Esophagus muscularis mucosa (tissue), 4 donors: ENCODE measurements at regions not wholly inside any gene's neighbourhood (a gene's known extent, or its start where the extent isn't known, plus 50 kb on each side); places are given as distances from the start of the nearest gene placed in this dataset.

Experiments
- DNase-seq: peaks from one replicate; pipeline ENCODE4 v3.0.0-alpha.2; 2017; ENCODE audit errors: extremely low spot score
- H3K27ac ChIP-seq, 4 donors: fragments of 200-600 bp; sonication (generic); replicated peaks in 1 of 4; 1 replicate in 3 of 4; 2 replicates in 1 of 4; pipeline ENCODE4 v1.5.1; 2016 to 2019; ENCODE audit warnings: mild to moderate bottlenecking in 1 of 4
- H3K27me3 ChIP-seq, 4 donors: fragments of 200-600 bp; sonication (generic); one replicate each; pipeline versions ENCODE4 v1.5.1 to v1.6.0; 2016 to 2019
- H3K36me3 ChIP-seq, 4 donors: fragments of 200-600 bp; sonication (generic); one replicate each; pipeline ENCODE4 v1.5.1; 2016 to 2019
- H3K4me1 ChIP-seq, 4 donors: fragments of 200-600 bp; sonication (generic); one replicate each; pipeline ENCODE4 v1.5.1; 2016 to 2019
- H3K4me3 ChIP-seq, 4 donors: fragments of 200-600 bp; sonication (generic); 1 replicate in 2 of 4; 2 replicates in 2 of 4; pipeline ENCODE4 v1.5.1; 2016 to 2019; ENCODE audit warnings: mild to moderate bottlenecking in 4 of 4, moderate library complexity in 1 of 4
- H3K9me3 ChIP-seq, 4 donors: fragments of 200-600 bp; sonication (generic); 1 replicate in 3 of 4; 2 replicates in 1 of 4; pipeline ENCODE4 v1.5.1; 2016 to 2019
- CTCF ChIP-seq, 3 experiments: fragments of 200-600 bp in 2 of 3; fragments of 450-650 bp in 1 of 3; sonication (generic) in 2 of 3; IDR thresholded peaks; one replicate each; pipeline ENCODE4 v1.5.1; 2017 to 2019; ENCODE audit warnings: antibody characterized with exemption in 3 of 3, mild to moderate bottlenecking in 2 of 3, moderate library complexity in 1 of 3
- EP300 ChIP-seq: sonication (generic); formaldehyde crosslinking; IDR thresholded peaks from one replicate; pipeline ENCODE4 v1.6.1; 2017; ENCODE audit warnings: antibody characterized with exemption
- POLR2A ChIP-seq: fragments of 450-650 bp; IDR thresholded peaks from one replicate; pipeline ENCODE4 v1.6.1; 2017; ENCODE audit warnings: antibody characterized with exemption, moderate library complexity, mild to moderate bottlenecking, low read depth
- POLR2AphosphoS5 ChIP-seq, 2 donors: sonication (generic); formaldehyde crosslinking; IDR thresholded peaks; one replicate each; pipeline ENCODE4 v1.6.1; 2017; ENCODE audit warnings: antibody characterized with exemption in 2 of 2
- WGBS: methylation state at CpG from one replicate; pipeline ENCODE4 v1.1.5; 2018; 5-methylcytosine and 5-hydroxymethylcytosine counted together
- intact Hi-C: fragments of 100-400 bp; cut with DNase I; formaldehyde crosslinking; loops from one replicate; pipeline ENCODE4 v1.15.1; 2023

- no peaks in the 10 kb centered on the region for H3K36me3 ChIP-seq
- H3K4me1 ChIP-seq, result peaks cover 0 to 4% (median 0%) of the 10 kb centered on the region in 4 donors
- intact Hi-C loops, result no loop called here
- H3K27ac ChIP-seq, result no peak overlapping the region
- TF ChIP-seq EP300 (no peak), POLR2A (no peak), CTCF (IDR thresholded peaks at IDR 0.05) (no peak), POLR2AphosphoS5 (IDR thresholded peaks at IDR 0.05) (no peak)
- no peak for DNase-seq
- peaks cover 0 to 3% (median 0%) of the 10 kb centered on the region in 4 donors for H3K9me3 ChIP-seq
- no peaks in the 10 kb centered on the region for H3K27me3 ChIP-seq
- H3K4me3 ChIP-seq, result no peak overlapping the region
Observed at GRCh38 chr21:35906586-35906985, 153.7 kb downstream of the SETD4 start.

- DNase-seq, result no peak
- peaks cover 0 to 3% (median 0%) of the 10 kb centered on the region in 4 donors for H3K9me3 ChIP-seq
- TF ChIP-seq POLR2AphosphoS5 (IDR thresholded peaks at IDR 0.05) (no peak), CTCF (IDR thresholded peaks at IDR 0.05) (no peak), POLR2A (no peak), EP300 (no peak)
- H3K27me3 ChIP-seq, result no peaks in the 10 kb centered on the region
- H3K4me3 ChIP-seq, result no peak overlapping the region
- peaks cover 0 to 4% (median 0%) of the 10 kb centered on the region in 4 donors for H3K4me1 ChIP-seq
- WGBS, result 92% methylated on average over 8 of the region's 8 CpGs
- H3K36me3 ChIP-seq, result no peaks in the 10 kb centered on the region
- no peak overlapping the region for H3K27ac ChIP-seq
- intact Hi-C loops, result no loop called here
Observed at GRCh38 chr21:35905963-35906345, 154.4 kb downstream of the SETD4 start.

- Histone ChIP-seq H3K9me3 (peaks cover 0 to 3% (median 0%) of the 10 kb centered on the region in 4 donors), H3K4me3 (no peak overlapping the region), H3K27me3 (no peaks in the 10 kb centered on the region), H3K27ac (peak overlapping the region in 3 of 4 donors; percentile 9 to 36 (median 24)), H3K4me1 (peaks cover 0 to 4% (median 0%) of the 10 kb centered on the region in 4 donors), H3K36me3 (no peaks in the 10 kb centered on the region)
- DNase-seq, result no peak
- WGBS, result 71% methylated on average over 11 of the region's 11 CpGs
- TF ChIP-seq POLR2AphosphoS5 (IDR thresholded peaks at IDR 0.05) (no peak), EP300 (no peak), CTCF (IDR thresholded peaks at IDR 0.05) (no peak), POLR2A (no peak)
- intact Hi-C loops, result no loop called here
Observed at GRCh38 chr21:35905096-35905962, 155.0 kb downstream of the SETD4 start.

GRCh38 chr21:35900539-35900938 lies 159.8 kb downstream of the SETD4 start:
- Histone ChIP-seq H3K27me3 (no peaks in the 10 kb centered on the region), H3K9me3 (peaks cover 0 to 3% (median 0%) of the 10 kb centered on the region in 4 donors), H3K4me1 (peaks cover 0 to 4% (median 0%) of the 10 kb centered on the region in 4 donors), H3K27ac (no peak overlapping the region), H3K4me3 (no peak overlapping the region), H3K36me3 (no peaks in the 10 kb centered on the region)
- TF ChIP-seq POLR2A (no peak), POLR2AphosphoS5 (IDR thresholded peaks at IDR 0.05) (no peak), CTCF (IDR thresholded peaks at IDR 0.05) (no peak), EP300 (no peak)
- DNase-seq, result no peak
- intact Hi-C loops, result no loop called here
- 50% methylated on average over 4 of the region's 4 CpGs for WGBS
